GM23248 (cell line): ENCODE measurements at regions not wholly inside any gene's neighbourhood (a gene's known extent, or its start where the extent isn't known, plus 50 kb on each side); places are given as distances from the start of the nearest gene placed in this dataset.
"Not testable (repeated sequence)": the region's sequence is repeated elsewhere in the genome, so short reads cannot be mapped to it uniquely, and the experiment has no call there.

ENCODE experiments used
- EZH2 ChIP-seq: fragments of 200-600 bp; sonication (generic); IDR thresholded peaks from 2 replicates; pipeline ENCODE4 v1.6.1; 2018; ENCODE audit warnings: antibody characterized with exemption, mild to moderate bottlenecking; ENCODE audit not compliant: insufficient read depth, poor library complexity, severe bottlenecking
- EZH2phosphoT487 ChIP-seq: fragments of 200-600 bp; sonication (generic); IDR thresholded peaks from 2 replicates; pipeline ENCODE4 v1.6.1; 2018; ENCODE audit warnings: antibody characterized with exemption, moderate library complexity, mild to moderate bottlenecking, low read depth; ENCODE audit not compliant: insufficient read depth

DNA sequence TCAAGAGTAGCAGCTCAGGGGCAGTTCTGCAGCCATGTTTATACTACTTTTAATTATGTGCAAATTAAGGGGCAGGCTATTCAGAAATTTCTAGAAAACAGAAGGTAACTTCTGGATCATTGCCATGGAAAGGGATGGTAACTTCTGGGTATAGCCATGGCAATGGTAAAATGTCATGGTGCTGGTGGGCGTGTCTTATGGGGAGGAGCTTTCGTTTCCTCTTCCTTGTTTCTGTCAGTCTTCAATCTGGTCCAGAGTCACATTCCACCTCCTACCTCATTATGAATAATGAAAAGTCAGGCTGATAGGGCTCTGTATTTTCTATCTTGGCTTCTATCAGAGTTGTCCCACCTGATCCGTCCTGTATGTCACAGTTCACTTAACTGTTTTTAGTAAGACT lies 366.0 kb downstream of the SRGAP2C start:
- not testable (repeated sequence) for TF ChIP-seq EZH2, EZH2phosphoT487
